K562 (cell line): ENCODE measurements at regions not wholly inside any gene's neighbourhood (a gene's known extent, or its start where the extent isn't known, plus 50 kb on each side); places are given as distances from the start of the nearest gene placed in this dataset.

ENCODE experiments used
- BCL6 ChIP-seq: fragments of 250-450 bp; sonication (Bioruptor Pico); IDR thresholded peaks from 2 replicates; pipeline ENCODE4 v1.4.0; 2020
- CREB5 ChIP-seq: fragments of 250-450 bp; sonication (Bioruptor Pico); IDR thresholded peaks from 2 replicates; pipeline ENCODE4 v1.5.0; 2020; ENCODE audit warnings: mild to moderate bottlenecking
- EGR1 ChIP-seq: fragments of 450-650 bp; conservative IDR thresholded peaks from 2 replicates; pipeline ENCODE4 v1.6.1; 2017; ENCODE audit warnings: mild to moderate bottlenecking
- ELF2 ChIP-seq: fragments of 250-450 bp; sonication (Bioruptor Pico); IDR thresholded peaks from 2 replicates; pipeline ENCODE4 v1.5.0; 2021; ENCODE audit warnings: mild to moderate bottlenecking
- GABPA ChIP-seq: fragments of 200-800 bp; sonication (Bioruptor generic); conservative IDR thresholded peaks from 2 replicates; pipeline ENCODE4 v1.6.1; 2016; ENCODE audit warnings: low read depth, missing genetic modification characterization, missing compliant biosample characterization
- HMG20A ChIP-seq: fragments of 450-650 bp; formaldehyde crosslinking; conservative IDR thresholded peaks from 2 replicates; pipeline ENCODE4 v1.4.0; 2020; ENCODE audit warnings: mild to moderate bottlenecking, mixed read lengths
- HNRNPH1 ChIP-seq: fragments of 200-400 bp; formaldehyde crosslinking; optimal IDR thresholded peaks from 2 replicates; pipeline ENCODE3; 2017; ENCODE audit warnings: low read depth, mild to moderate bottlenecking, low read length, moderate library complexity
- HSF4 ChIP-seq: fragments of 250-450 bp; sonication (Bioruptor Pico); IDR thresholded peaks from 2 replicates; pipeline ENCODE4 v2.1.2; 2022; ENCODE audit warnings: mild to moderate bottlenecking, moderate library complexity, borderline replicate concordance
- MAZ ChIP-seq, 2 experiments: fragments of 450-650 bp in 1 of 2; sonication (generic) in 1 of 2; formaldehyde crosslinking; IDR thresholded peaks in 1 of 2; conservative IDR thresholded peaks in 1 of 2; 2 replicates each; pipeline versions ENCODE4 v1.4.0 to v1.5.0; 2020; ENCODE audit warnings: mild to moderate bottlenecking in 1 of 2, missing genetic modification reagents in 1 of 2
- MLLT1 ChIP-seq, 2 experiments: fragments of 450-650 bp; IDR thresholded peaks; 2 replicates each; pipeline ENCODE4 v1.6.1; 2016
- NRF1 ChIP-seq, 2 experiments: fragments of 450-650 bp; IDR thresholded peaks in 1 of 2; conservative IDR thresholded peaks in 1 of 2; 2 replicates each; pipeline ENCODE4 v1.6.1; 2014; ENCODE audit warnings: mild to moderate bottlenecking in 2 of 2
- PML ChIP-seq: IDR thresholded peaks from 2 replicates; pipeline ENCODE4 v1.6.1; 2012; ENCODE audit warnings: low read length, inconsistent platforms
- RBM22 ChIP-seq: fragments of 200-400 bp; formaldehyde crosslinking; IDR thresholded peaks from 2 replicates; pipeline ENCODE4 v1.6.1; 2018; ENCODE audit warnings: low read length, low read depth; ENCODE audit not compliant: poor library complexity, severe bottlenecking
- SIRT6 ChIP-seq: IDR thresholded peaks from one replicate; pipeline ENCODE4 v1.6.1; 2012; ENCODE audit warnings: low read depth, mild to moderate bottlenecking, control low read depth, inconsistent platforms, low read length, moderate library complexity
- SIX5 ChIP-seq, 2 experiments: IDR thresholded peaks; 2 replicates each; pipeline ENCODE4 v1.6.1; 2011; ENCODE audit warnings: low read length in 2 of 2, borderline replicate concordance in 1 of 2, low read depth in 1 of 2, mild to moderate bottlenecking in 1 of 2, moderate library complexity in 1 of 2; ENCODE audit not compliant: insufficient read depth in 1 of 2
- SNIP1 ChIP-seq: fragments of 450-650 bp; IDR thresholded peaks from 2 replicates; pipeline ENCODE4 v1.7.1; 2017; ENCODE audit warnings: low read depth, mild to moderate bottlenecking
- SOX6 ChIP-seq: fragments of 450-650 bp; IDR thresholded peaks from 2 replicates; pipeline ENCODE4 v1.6.1; 2014; ENCODE audit warnings: mild to moderate bottlenecking
- SRF ChIP-seq, 2 experiments: fragments of 250-450, 450-650 bp in 1 of 2; sonication (Bioruptor Pico) in 1 of 2; sonication (generic) in 1 of 2; formaldehyde crosslinking; IDR thresholded peaks; 2 replicates each; pipeline versions ENCODE4 v1.5.0 to v1.5.1; 2020 to 2022; ENCODE audit warnings: mild to moderate bottlenecking in 1 of 2, missing genetic modification reagents in 1 of 2
- STAG1 ChIP-seq: sonication (generic); formaldehyde crosslinking; IDR thresholded peaks from 2 replicates; pipeline ENCODE4 v1.5.0; 2020; ENCODE audit warnings: missing genetic modification reagents, borderline replicate concordance
- SUPT5H ChIP-seq: fragments of 450-650 bp; IDR thresholded peaks from 2 replicates; pipeline ENCODE4 v1.6.1; 2016
- U2AF1 ChIP-seq: fragments of 200-400 bp; formaldehyde crosslinking; optimal IDR thresholded peaks from 2 replicates; pipeline ENCODE3; 2017; ENCODE audit warnings: mild to moderate bottlenecking, low read depth, low read length, moderate library complexity
- U2AF2 ChIP-seq: fragments of 200-400 bp; formaldehyde crosslinking; optimal IDR thresholded peaks from 2 replicates; pipeline ENCODE3; 2017; ENCODE audit warnings: low read depth, mild to moderate bottlenecking, low read length
- ZNF280B ChIP-seq: fragments of 250-450 bp; sonication (Bioruptor Pico); IDR thresholded peaks from 2 replicates; pipeline ENCODE4 v1.5.1; 2021; ENCODE audit warnings: mild to moderate bottlenecking
- ZNF311 ChIP-seq: fragments of 250-450 bp; sonication (Bioruptor Pico); IDR thresholded peaks from 2 replicates; pipeline ENCODE4 v1.4.0; 2020; ENCODE audit warnings: mild to moderate bottlenecking, moderate library complexity
- ZNF707 ChIP-seq: fragments of 250-450 bp; sonication (Bioruptor Pico); conservative IDR thresholded peaks from 2 replicates; pipeline ENCODE4 v1.8.0; 2022; ENCODE audit warnings: inconsistent platforms, mild to moderate bottlenecking, moderate library complexity

- TF ChIP-seq MAZ (CRISPR knock-in tag; conservative IDR thresholded peaks at IDR 0.05 in 1 of 2, IDR thresholded peaks at IDR 0.05 in 1 of 2) (peak; percentile 47 to 84; a peak in 3 of 4 replicates), HSF4 (CRISPR knock-in tag) (no peak), ZNF280B (CRISPR knock-in tag) (no peak), SIX5 (IDR thresholded peaks at IDR 0.05; ENCODE audit: borderline replicate concordance in 1 of 2, insufficient read depth in 1 of 2, low read depth in 1 of 2, low read length in 2 of 2) (peak; percentile 79 to 84), EGR1 (no peak), U2AF2 (no peak), SIRT6 (no peak), MLLT1 (IDR thresholded peaks at IDR 0.05) (no peak), RBM22 (no peak), ZNF707 (CRISPR knock-in tag) (no peak), NRF1 (conservative IDR thresholded peaks at IDR 0.05 in 1 of 2, IDR thresholded peaks at IDR 0.05 in 1 of 2) (no peak), SNIP1 (no peak), U2AF1 (no peak), HNRNPH1 (no peak), CREB5 (CRISPR knock-in tag) (no peak), SUPT5H (no peak), HMG20A (CRISPR knock-in tag) (no peak), PML (no peak), STAG1 (CRISPR knock-in tag) (no peak), GABPA (tag) (peak; percentile 68), ZNF311 (0 out of 2 replicates have a peak, but pooled peaks have one; percentile 53), SOX6 (no peak), BCL6 (CRISPR knock-in tag) (no peak), SRF (CRISPR knock-in tag; IDR thresholded peaks at IDR 0.05) (no peak), ELF2 (CRISPR knock-in tag) (no peak)
Measured at GRCh38 chr7:63925626-63926460, 72.8 kb upstream of the ZNF722 start (continued).
